ENCODE measurements at regions not wholly inside any gene's neighbourhood (a gene's known extent, or its start where the extent isn't known, plus 50 kb on each side); places are given as distances from the start of the nearest gene placed in this dataset.
A peak's percentile ranks its signal among the peaks of the same experiment; 100 is the strongest.
"Not testable (repeated sequence)": the region's sequence is repeated elsewhere in the genome, so short reads cannot be mapped to it uniquely, and the experiment has no call there.

- no peak for DNase-seq
These were observed 104.9 kb downstream of the CHIC2 start for GRCh38 chr4:53959343-53960120.

DNA sequence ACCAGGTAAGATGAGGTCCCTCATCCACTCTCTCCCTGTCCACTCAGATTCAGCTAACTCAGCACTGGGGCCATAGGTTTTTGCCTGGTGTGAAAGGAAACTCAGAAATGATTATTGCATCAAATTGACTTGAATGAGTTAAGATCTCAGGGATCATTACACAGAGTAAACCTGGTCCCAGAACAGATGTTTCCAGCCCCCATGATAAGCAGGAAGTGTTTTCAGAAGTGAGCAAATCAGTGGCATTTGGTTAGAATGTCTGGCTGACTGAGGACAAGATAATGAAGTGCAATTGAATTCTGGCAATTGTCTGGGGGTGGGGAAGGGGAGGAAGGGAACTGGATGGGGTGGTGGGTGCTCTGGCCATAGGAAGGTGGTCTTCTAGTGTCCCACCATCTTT, 108.0 kb downstream of the CHIC2 start:
- DNase-seq = no peak

DNA sequence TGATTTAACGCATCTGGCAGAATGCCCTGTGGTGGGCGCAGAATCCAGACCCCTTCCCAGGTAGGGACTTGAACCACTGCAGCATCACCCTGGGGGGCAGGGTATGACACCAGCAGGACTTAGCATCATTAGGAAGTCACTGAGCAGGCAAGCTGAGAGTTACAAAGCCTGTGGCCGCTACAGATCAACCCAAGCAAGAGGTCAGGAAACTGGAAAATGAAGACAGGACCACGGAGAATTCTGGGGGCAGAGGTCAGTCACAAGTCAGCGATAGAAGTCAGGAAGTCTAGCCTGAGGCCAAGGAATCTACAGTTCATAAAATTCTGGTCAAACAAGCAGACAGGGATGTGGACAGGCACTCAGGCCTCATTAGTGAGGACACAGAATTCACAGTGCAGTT, 108.4 kb downstream of the CHIC2 start:
- DNase-seq = no peak

DNA sequence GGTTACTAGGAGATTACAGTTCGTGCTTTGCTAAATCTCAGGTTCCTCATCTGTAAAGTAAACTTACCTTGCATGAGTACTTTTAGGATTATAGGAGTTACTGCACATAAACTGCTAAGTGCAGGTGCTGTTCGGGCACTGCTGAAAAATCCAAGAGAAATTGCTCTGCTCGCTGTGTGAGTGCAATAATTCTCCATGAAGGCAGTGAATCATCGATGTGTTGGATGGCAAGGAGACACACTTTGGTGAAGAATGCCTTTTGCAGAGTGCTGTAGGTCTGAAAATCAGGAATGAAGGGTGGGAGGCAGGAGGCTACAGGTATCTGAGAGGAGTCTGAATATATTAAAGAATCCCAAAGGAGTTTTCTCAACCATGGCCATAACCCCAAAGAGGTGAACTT, 113.0 kb downstream of the CHIC2 start:
- no peak for DNase-seq

DNA sequence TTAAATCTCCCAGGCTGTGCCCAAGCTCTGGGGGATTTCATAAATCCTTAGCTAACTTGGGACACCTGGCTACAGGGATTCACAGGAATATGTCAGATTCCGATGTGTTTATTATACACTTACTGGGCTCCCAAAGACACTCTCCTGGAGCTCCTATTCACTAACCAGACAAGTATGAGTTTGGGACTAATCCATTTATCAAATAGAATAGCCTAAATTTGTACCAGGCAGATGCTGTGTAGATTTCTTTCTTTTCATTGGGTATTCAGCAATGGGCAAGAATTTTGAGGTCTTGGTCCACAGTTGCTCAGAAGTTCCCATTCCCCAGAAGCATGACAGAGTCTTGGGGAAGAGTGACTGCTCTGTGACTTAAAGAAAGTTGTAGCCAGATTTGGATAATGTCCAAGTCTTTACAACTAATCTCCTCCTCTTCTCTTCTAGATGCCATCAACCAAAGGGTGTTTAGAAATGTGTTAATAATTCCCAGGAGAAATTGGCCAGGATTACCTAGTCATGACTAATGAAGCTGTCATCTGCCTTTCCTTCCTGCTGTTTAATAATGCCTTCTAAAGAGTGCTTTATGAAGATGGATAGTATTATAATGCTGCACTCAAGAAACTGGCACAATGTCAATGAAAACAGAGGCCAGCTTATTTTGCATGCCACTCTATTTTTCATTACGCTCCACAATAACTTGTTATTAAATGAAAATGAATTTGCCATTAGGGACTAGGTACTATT, 120.9 kb downstream of the CHIC2 start:
- no peak for DNase-seq

DNA sequence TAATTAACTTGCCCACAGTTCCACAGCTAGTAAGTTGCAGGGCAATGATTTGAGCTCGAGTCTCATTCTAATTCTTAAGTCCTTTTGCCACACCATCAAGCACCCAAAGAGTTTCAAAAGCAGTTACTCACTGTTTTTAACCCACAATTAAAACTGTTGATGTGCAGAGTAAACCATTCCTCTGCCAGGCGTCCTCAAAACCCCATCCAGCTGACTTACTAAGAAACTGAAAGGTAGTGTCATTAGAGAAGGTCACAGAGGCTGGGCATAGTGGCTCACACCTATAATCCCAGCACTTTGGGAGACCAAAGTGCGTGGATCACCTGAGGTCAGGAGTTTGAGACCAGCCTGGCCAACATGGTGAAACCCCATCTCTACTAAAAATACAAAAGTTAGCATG, 121.7 kb downstream of the CHIC2 start:
- DNase-seq = no peak

DNA sequence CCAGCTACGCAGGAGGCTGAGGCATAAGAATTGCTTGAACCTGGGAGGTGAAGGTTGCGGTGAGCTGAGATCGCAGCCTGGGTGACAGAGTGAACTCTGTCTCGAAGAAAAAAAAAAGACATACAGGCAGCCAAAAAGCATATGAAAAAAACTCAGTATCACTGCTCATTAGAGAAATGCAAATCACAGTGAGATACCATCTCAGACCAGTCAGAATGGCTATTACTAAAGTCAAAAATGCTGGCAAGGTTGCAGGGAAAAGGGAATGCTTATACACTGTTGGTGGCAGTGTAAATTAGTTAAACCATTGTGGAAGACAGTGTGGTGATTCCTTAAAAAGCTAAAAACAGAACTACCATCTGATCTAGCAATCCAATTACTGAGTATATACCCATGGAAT, 123.1 kb downstream of the CHIC2 start:
- no peak for DNase-seq

DNA sequence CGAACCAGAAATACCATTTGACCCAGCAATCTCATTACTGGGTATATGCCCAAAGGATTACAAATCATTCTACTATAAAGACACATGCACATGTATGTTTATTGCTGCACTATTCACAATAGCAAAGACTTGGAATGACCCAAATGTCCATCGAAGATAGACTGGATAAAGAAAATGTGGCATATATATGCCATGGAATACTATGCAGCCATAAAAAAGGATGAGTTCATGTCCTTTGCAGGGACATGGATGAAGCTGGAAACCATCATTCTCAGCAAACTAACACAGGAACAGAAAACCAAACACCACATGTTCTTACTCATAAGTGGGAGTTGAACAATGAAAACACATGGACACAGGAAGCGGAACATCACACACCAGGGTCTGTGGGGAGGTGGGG, 124.5 kb downstream of the CHIC2 start:
- DNase-seq = not testable (repeated sequence)

GRCh38 chr4:53937918-53938317, 126.5 kb downstream of the CHIC2 start:
- no peak for DNase-seq

GRCh38 chr4:53937327-53937726, 127.1 kb downstream of the CHIC2 start:
- DNase-seq = no peak

GRCh38 chr4:53935780-53936179, 128.6 kb downstream of the CHIC2 start:
- DNase-seq = no peak

GRCh38 chr4:53932796-53933610, 131.4 kb downstream of the CHIC2 start:
- no peak for DNase-seq

DNA sequence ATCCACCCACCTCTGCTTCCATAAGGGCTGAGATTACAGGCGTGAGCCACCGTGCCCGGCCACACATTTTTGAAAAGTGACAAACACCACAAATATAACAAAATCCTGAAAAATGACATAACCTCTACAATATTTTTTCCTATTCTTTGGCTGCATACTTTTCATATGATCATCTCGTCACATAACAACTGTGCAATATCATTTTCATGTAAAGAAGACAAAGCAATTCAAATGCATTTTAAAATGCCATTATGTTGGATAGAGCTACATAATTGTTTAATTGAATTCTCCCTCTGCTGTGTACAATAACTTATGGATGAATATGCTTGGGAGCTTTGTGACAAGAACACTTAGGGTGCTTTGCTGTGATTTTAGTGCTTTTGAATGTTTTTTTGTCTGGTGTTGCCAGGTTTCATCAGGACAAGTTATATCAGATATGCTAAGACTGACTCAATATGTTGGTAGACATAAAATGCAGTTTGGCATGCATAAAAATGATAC, 132.9 kb downstream of the CHIC2 start:
- DNase-seq = no peak

GRCh38 chr4:53929955-53930798, 134.2 kb downstream of the CHIC2 start:
- peak; percentile 89 for DNase-seq

DNA sequence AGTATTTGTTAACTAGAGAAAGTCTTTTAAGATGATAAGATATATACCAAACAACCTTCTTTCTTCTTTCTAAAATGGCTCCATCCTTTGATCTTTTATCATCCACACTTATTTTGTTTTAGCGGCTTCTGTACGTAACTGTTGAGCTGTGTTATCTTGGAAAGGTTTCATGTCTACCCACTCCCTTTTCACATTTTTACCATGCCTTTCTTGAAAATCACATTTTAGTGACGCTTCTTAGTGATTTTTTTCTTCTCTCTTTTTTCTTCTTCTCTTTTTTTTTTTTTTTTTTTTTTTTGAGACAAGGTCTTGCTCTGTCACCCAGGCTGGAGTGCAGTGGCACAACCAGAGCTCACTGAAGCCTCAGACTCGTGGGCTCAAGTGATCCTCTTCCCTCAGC, 135.1 kb downstream of the CHIC2 start:
- DNase-seq = no peak

DNA sequence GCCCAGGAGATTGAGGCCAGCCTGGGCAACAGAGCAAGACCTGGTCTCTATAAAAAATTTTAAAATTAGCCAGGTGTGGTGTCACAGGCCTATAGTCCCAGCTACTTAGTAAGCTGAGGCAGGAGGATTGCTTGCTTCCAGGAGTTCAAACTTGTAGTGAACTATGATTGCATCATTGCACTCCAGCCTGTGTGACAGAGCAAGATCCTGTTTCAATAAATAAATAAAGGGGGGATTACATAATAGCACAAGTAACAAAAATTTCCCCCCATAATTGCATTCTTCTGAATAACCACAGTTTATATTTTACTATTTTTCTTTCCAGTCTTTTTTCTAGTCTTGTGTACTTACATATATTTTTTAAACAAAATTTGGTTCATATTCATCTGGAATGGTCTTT, 135.6 kb downstream of the CHIC2 start:
- DNase-seq = peak; percentile 29

GRCh38 chr4:53925050-53925605, 139.3 kb downstream of the CHIC2 start:
- DNase-seq = no peak

- no peak for DNase-seq
These were observed 139.9 kb downstream of the CHIC2 start for GRCh38 chr4:53924333-53925049.

- no peak for DNase-seq
These were observed 140.5 kb downstream of the CHIC2 start for GRCh38 chr4:53923921-53924320.

DNA sequence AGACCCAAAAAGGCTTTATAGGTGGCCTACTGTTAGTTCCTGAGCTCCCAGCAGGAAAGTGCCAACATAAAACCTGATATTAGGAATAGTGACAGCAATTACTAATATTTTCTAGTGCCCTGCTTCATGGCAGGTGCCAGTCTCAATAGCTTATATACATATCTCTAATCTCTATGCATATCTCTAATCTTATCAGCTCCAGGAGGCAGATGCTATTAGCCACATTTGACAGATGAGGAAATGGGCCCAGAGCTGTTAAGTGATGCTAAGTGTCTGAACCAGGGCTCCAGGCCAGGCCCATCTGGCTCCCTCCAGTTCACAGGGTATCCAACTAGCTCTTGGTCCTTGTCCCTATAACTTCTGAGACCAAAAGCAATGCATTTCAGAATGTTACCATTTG, 142.5 kb downstream of the CHIC2 start:
- peak; percentile 46 for DNase-seq

DNA sequence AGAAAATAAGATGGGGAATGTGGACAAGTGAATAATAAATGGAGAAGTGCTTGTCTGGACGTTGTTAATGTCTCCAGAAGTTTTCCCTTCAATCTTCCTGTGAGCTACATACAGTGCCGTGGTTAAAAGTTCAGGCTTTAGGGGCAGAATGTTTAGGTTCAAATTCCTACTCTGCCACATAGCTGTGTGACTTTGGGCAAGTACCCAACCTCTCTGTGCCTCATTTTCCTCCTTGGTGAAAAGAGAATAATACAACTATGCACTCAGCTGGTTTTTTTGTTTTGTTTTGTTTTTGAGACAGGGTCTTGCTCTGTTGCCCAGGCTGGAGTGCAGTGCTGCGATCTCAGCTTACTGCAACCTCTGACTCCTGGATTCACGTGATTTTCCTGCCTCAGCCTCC, 143.5 kb downstream of the CHIC2 start:
- DNase-seq = no peak

Measured in hematopoietic multipotent progenitor cell treated with erythropoietin and hydrocortisone succinate and interleukin-3 and kit ligand, for 4 days (in vitro differentiated cells).